Left ventricle myocardium inferior (tissue), 1 donor: ENCODE measurements at regions not wholly inside any gene's neighbourhood (a gene's known extent, or its start where the extent isn't known, plus 50 kb on each side); places are given as distances from the start of the nearest gene placed in this dataset.

Experiments
- DNase-seq: peaks from one replicate; pipeline ENCODE4 v3.0.0-alpha.2; 2020
- H3K27ac ChIP-seq: fragments of 200-600 bp; replicated peaks from 2 replicates; pipeline ENCODE4 v1.8.0; 2021
- H3K27me3 ChIP-seq: fragments of 200-600 bp; 2 replicates; pipeline ENCODE4 v1.8.0; 2021; ENCODE audit warnings: low read depth
- H3K36me3 ChIP-seq: fragments of 200-600 bp; 2 replicates; pipeline ENCODE4 v1.8.0; 2021
- H3K4me1 ChIP-seq: fragments of 200-600 bp; 2 replicates; pipeline ENCODE4 v1.8.0; 2021
- H3K4me3 ChIP-seq: fragments of 200-600 bp; 2 replicates; pipeline ENCODE4 v1.8.0; 2021; ENCODE audit warnings: mild to moderate bottlenecking, moderate library complexity
- H3K9me3 ChIP-seq: fragments of 200-600 bp; replicated peaks from 2 replicates; pipeline ENCODE4 v1.8.0; 2021
- intact Hi-C: fragments of 100-400 bp; cut with micrococcal nuclease; formaldehyde crosslinking; loops from one replicate; pipeline ENCODE4 v1.11.0; 2022
- TF ChIP-seq, protein P1 (sequence below): fragments of 200-600 bp; IDR thresholded peaks from 2 replicates; pipeline ENCODE4 v1.8.0; 2021; ENCODE audit warnings: antibody characterized with exemption, mild to moderate bottlenecking, borderline replicate concordance
- donor health status: DM: no; HTN: yes; CAD: no; lungs with severe emphysema.

DNA sequence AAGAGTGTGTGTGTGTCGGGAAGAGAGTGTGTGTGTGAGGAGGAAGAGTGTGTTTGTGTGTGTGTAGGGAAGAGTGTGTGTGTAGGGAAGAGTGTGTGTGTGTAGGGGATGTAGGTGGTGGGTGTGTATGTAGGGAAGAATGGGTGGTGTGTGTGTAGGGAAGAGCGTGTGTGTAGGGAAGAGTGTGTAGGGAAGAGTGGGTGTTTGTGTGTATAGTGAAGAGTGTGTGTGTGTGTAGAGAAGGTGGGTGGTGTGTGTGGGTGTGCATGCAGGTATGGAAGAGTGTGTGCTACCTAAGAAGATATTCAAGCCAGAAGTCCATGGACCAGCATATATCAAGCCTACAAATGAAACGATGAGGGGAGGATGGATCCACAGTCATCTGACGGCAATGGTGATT is 265.8 kb downstream of the FGF9 start:
- TF ChIP-seq, protein P1, sequence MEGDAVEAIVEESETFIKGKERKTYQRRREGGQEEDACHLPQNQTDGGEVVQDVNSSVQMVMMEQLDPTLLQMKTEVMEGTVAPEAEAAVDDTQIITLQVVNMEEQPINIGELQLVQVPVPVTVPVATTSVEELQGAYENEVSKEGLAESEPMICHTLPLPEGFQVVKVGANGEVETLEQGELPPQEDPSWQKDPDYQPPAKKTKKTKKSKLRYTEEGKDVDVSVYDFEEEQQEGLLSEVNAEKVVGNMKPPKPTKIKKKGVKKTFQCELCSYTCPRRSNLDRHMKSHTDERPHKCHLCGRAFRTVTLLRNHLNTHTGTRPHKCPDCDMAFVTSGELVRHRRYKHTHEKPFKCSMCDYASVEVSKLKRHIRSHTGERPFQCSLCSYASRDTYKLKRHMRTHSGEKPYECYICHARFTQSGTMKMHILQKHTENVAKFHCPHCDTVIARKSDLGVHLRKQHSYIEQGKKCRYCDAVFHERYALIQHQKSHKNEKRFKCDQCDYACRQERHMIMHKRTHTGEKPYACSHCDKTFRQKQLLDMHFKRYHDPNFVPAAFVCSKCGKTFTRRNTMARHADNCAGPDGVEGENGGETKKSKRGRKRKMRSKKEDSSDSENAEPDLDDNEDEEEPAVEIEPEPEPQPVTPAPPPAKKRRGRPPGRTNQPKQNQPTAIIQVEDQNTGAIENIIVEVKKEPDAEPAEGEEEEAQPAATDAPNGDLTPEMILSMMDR, result no peak
- Histone ChIP-seq H3K4me1 (no peaks in the 10 kb centered on the region), H3K27ac (no peak overlapping the region), H3K4me3 (no peak overlapping the region), H3K27me3 (peaks cover 8% of the 10 kb centered on the region), H3K9me3 (no peaks in the 10 kb centered on the region), H3K36me3 (no peaks in the 10 kb centered on the region)
- intact Hi-C loops, result no loop called here
- no peak for DNase-seq

DNA sequence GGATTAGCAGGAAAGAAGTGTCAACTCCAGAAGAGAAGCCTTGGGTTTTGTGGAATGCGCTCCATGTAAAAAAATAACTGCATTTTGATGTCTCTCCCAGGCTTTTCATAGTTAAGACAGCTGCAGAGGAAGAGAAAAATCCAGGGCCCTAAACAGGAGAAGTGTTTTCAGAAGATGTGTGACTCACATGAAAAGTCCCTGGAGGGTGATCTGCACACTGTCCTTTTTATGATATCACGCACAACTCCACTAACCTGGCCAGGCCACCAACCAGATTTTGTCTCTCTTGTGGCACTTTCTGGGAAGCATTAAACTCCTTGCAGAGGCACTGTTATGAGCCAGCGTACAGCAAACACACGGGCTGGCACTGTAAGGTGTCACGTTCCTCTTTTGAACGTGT is 267.3 kb downstream of the FGF9 start:
- no peak overlapping the region for H3K4me3 ChIP-seq
- H3K4me1 ChIP-seq, result no peaks in the 10 kb centered on the region
- DNase-seq, result no peak
- H3K27ac ChIP-seq, result no peak overlapping the region
- peaks cover 8% of the 10 kb centered on the region for H3K27me3 ChIP-seq
- H3K36me3 ChIP-seq, result no peaks in the 10 kb centered on the region
- TF ChIP-seq, protein P1, result no peak
- H3K9me3 ChIP-seq, result no peaks in the 10 kb centered on the region
- intact Hi-C loops, result no loop called here

DNA sequence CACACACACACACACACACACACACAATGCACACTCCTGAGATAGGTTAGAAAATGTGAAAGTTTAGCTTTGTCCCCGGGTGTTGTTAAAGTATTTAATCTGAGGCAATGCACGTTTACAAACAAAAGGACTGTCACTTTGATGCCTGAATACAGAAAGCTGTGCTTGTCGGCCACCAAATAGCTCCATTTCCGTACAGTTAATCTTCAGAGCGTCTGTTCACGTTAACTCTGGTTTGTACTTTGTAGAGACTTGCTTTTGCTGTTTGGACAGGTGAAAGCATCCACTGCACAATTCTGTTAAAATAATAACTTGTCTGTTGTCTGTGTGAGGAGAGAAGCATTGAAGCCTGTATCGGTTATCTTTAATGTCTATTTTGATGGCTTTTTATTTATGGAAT is 267.8 kb downstream of the FGF9 start:
- Histone ChIP-seq H3K27ac (no peak overlapping the region), H3K9me3 (no peaks in the 10 kb centered on the region), H3K4me1 (no peaks in the 10 kb centered on the region), H3K36me3 (no peaks in the 10 kb centered on the region), H3K27me3 (peaks cover 8% of the 10 kb centered on the region), H3K4me3 (no peak overlapping the region)
- no peak for DNase-seq
- TF ChIP-seq, protein P1, result no peak
- intact Hi-C loops, result no loop called here

DNA sequence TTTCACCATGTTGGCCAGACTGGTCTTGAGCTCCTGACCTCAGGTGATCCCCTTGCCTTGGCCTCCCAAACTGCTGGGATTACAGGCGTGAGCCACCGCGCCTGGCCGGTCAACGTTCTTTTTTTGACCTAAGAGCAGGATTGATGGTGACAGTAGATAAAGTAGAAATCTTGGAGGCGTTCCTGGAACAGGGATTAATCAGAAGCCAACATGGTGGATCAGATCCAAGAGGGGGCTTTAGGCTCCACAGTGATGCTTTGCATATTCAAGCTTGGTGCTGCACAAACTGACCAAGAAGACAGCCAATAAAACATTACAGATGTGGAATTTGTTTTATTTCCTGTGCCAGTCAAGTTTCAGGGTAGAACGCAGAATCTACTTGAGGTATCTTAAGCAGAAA is 271.2 kb downstream of the FGF9 start:
- no peaks in the 10 kb centered on the region for H3K36me3 ChIP-seq
- no peak overlapping the region for H3K4me3 ChIP-seq
- intact Hi-C loops, result no loop called here
- no peak for DNase-seq
- H3K4me1 ChIP-seq, result no peaks in the 10 kb centered on the region
- TF ChIP-seq, protein P1, result no peak
- no peak overlapping the region for H3K27ac ChIP-seq
- H3K9me3 ChIP-seq, result peaks cover 26% of the 10 kb centered on the region
- no peaks in the 10 kb centered on the region for H3K27me3 ChIP-seq

DNA sequence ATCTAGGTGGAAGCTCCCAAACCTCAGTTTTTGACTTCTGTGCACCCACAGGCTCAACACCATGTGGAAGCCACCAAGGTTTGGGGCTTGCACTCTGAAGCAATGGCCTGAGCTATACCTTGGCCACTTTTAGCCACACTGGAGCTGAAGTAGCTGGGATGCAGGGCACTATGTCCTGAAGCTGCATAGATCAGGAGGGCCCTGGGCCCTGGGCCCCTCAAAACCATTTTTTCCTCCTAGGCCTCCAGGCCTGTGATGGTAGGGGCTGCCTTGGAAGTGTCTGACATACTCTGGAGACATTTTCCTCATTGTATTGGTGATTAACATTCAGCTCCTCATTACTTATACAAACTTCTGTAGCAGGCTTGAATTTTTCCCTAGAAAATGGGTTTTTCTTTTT is 273.7 kb downstream of the FGF9 start:
- no peaks in the 10 kb centered on the region for H3K36me3 ChIP-seq
- TF ChIP-seq, protein P1, result no peak
- intact Hi-C loops, result no loop called here
- H3K4me3 ChIP-seq, result no peak overlapping the region
- H3K9me3 ChIP-seq, result peaks cover 26% of the 10 kb centered on the region
- no peaks in the 10 kb centered on the region for H3K4me1 ChIP-seq
- H3K27ac ChIP-seq, result no peak overlapping the region
- no peak for DNase-seq
- H3K27me3 ChIP-seq, result no peaks in the 10 kb centered on the region

DNA sequence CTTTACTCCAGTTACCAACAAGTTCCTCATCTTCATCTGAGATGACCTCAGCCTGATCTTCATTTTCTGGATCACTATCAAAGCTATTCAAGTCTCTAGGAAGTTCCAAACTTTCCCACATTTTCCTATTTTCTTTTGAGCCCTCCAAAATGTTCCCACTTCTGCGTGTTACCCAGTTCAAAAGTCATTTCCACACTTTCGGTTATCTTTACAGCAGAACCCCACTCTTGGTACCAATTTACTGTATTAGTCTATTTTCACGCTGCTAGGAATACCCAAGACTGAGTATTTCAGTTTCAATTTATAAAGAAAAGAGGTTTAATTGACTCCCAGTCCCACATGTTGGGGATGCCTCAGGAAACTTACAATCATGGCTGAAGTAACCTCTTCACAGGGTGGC is 274.3 kb downstream of the FGF9 start:
- Histone ChIP-seq H3K27ac (no peak overlapping the region), H3K27me3 (no peaks in the 10 kb centered on the region), H3K36me3 (no peaks in the 10 kb centered on the region), H3K4me3 (no peak overlapping the region), H3K4me1 (no peaks in the 10 kb centered on the region), H3K9me3 (peaks cover 26% of the 10 kb centered on the region)
- DNase-seq, result no peak
- intact Hi-C loops, result no loop called here
- TF ChIP-seq, protein P1, result no peak
